Fibroblast of mammary gland (primary cell): ENCODE measurements at regions not wholly inside any gene's neighbourhood (a gene's known extent, or its start where the extent isn't known, plus 50 kb on each side); places are given as distances from the start of the nearest gene placed in this dataset.

Experiments
- DNase-seq: peaks from one replicate; pipeline ENCODE4 v3.0.0-alpha.2; 2010; ENCODE audit warnings: low read depth
- H3K4me3 ChIP-seq: 2 replicates; pipeline ENCODE4 v1.5.1; 2011; ENCODE audit warnings: low read depth, mild to moderate bottlenecking, low read length, moderate library complexity; ENCODE audit not compliant: control insufficient read depth
- TF ChIP-seq, protein P1 (sequence below): conservative IDR thresholded peaks from 2 replicates; pipeline ENCODE4 v1.5.1; 2011; ENCODE audit warnings: low read depth, low read length, inconsistent platforms; ENCODE audit not compliant: control insufficient read depth, insufficient read depth

DNA sequence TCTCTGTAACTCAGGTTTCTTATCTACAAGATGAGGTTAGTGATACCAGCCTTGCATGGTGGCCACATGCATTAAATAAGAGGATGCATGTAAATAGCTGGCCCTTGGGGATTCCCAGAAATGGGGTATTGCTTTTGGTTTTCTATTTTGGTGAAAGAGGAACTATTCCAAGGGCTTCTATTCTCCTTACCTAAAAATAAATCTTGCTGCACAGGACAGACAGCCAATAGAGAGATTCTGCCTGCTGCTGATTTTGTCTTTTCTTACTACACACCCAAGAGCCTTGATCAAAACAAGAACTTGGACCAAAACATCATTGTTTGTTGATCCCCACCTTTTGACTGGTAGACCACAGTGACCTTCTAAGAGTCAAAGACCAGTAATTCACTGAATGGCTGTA, 161.8 kb downstream of the PJA2 start:
- no peak for DNase-seq
- TF ChIP-seq, protein P1, sequence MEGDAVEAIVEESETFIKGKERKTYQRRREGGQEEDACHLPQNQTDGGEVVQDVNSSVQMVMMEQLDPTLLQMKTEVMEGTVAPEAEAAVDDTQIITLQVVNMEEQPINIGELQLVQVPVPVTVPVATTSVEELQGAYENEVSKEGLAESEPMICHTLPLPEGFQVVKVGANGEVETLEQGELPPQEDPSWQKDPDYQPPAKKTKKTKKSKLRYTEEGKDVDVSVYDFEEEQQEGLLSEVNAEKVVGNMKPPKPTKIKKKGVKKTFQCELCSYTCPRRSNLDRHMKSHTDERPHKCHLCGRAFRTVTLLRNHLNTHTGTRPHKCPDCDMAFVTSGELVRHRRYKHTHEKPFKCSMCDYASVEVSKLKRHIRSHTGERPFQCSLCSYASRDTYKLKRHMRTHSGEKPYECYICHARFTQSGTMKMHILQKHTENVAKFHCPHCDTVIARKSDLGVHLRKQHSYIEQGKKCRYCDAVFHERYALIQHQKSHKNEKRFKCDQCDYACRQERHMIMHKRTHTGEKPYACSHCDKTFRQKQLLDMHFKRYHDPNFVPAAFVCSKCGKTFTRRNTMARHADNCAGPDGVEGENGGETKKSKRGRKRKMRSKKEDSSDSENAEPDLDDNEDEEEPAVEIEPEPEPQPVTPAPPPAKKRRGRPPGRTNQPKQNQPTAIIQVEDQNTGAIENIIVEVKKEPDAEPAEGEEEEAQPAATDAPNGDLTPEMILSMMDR = no peak
- H3K4me3 ChIP-seq = no peak overlapping the region

DNA sequence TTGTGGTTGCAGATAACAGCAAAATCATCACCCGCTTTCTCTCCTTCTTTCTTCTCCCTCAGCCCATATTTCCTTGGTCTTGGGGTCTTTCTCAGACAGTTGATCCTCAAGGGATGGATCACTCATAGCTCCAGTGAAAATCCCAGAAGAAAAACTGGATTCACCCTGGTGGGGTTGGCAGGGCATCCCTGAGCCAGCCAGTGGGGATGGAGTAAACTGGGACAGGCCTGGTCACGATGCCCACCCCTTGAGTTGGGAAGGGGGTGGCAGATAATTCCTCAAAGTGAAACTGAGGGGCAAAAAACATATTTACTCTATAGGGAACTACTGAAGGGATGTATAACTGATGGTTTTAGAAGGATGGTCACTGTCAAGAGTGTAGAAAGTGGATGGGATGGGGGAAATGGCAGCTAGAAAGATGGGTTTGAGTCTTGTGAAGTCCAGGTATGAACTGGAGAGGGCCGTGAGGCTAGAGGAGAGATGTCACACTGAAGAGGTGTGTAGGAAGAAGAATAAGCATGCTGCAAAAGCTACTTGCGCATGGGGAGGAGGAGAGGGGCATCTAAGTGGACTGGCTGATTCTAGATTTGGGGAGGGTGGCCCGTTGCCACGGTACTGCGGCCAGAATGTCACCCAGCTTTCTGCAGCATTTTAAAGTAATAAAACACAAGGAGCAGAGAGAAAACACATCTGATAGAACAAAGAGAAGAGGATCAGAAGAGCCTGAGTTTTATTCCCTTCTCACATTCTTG, 162.8 kb downstream of the PJA2 start:
- H3K4me3 ChIP-seq = no peak overlapping the region
- DNase-seq = no peak
- TF ChIP-seq, protein P1 = no peak
